HG03097 (cell line): ENCODE measurements at regions not wholly inside any gene's neighbourhood (a gene's known extent, or its start where the extent isn't known, plus 50 kb on each side); places are given as distances from the start of the nearest gene placed in this dataset.
"Not testable (repeated sequence)": the region's sequence is repeated elsewhere in the genome, so short reads cannot be mapped to it uniquely, and the experiment has no call there.

Source experiments
- ATAC-seq: cut with Tn5 transposase; IDR thresholded peaks from one replicate; pipeline ENCODE4 v1.9.1; 2021; ENCODE audit not compliant: unreplicated experiment, low FRiP score

DNA sequence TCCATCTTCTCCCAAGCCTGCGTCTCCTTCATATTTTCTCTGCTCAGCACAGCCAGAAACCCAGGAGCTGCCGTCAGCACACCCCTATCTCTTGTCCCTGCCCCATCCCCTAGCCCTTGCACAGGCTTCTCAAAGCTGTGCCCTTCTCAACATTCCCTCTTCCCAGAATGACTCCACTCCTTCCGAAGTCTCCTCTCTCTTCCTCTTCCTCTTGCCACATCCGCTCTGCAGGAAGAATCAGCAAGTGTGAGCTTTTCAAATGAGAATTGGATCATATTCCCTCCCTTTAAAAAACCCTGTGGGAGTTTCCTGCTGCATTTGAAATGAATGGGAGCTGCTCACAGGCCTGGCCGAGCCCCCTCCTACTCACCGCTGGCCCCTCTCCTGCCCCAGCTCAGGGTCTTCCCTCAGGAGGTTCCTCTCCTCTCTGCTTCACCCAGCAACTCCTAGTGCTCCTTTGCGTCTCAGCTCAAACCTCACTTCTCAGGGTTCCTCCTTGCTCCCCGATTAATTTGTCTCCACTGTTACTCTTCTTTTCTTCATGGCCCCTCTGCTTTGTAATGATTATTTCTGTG lies 528.5 kb upstream of the CCDC196 start:
- ATAC-seq, result no peak

DNA sequence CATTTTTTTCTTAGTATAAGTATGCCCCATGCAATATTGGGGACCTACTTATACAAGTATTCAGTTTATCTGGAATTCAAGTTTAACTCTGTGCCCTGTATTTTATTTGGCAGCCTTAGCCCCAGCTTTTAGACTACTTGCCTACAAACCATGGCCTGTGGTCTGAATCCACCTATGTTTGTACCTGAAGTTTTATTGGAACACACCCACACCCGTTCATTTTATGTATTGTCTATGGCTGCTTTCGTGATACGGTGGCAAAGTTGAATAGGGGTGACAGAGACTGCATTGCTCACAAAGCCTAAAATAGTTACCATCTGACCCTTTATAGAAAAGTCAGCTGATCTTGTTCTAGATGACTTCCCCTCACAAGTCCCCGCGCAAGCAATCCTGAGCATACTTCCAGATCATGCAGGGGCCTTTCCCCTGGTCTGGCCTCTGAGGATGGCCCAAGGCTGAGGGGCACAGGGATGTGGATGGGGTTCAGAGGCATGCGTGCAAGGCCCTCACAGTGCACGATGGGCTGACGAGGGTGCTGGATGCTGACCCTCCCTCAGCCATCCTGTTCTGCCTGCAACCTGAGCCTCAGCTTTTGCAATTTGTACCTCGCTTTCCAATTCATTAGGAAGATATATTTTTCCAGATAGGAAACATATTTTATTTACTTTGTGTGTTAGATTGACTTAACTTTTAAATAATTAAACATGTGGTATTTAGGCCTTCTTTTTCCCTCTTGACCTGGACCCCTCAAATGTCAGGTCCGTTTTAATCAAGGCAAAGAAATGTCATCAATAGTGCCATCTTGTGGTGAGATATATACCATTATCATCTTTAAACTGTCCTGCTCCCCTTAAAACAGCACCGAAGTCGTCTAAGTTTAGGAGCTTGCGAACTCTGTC lies 527.3 kb upstream of the CCDC196 start:
- peak; percentile 38 for ATAC-seq

DNA sequence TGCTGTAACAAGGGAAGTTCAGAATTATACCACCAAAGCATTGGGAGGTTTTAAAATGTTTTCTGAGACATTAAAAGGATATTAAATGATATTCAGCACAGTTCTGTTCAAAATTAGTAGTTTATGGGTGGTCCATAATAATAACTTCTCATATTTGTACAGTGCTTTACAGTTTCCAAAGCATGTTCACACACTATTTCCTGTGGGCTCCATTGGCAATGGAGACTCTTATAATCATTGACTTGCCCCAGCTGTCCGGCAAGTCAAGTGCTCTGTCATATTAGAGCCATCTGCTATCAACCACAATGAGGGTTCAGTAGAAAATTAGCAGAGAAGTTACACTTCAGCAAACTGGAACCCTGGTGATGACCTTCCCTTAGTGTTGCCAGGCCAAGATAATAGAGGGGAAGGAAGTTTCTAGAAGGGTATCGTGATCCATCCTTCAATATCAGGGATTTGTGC lies 526.6 kb upstream of the CCDC196 start:
- peak; percentile 75 for ATAC-seq

DNA sequence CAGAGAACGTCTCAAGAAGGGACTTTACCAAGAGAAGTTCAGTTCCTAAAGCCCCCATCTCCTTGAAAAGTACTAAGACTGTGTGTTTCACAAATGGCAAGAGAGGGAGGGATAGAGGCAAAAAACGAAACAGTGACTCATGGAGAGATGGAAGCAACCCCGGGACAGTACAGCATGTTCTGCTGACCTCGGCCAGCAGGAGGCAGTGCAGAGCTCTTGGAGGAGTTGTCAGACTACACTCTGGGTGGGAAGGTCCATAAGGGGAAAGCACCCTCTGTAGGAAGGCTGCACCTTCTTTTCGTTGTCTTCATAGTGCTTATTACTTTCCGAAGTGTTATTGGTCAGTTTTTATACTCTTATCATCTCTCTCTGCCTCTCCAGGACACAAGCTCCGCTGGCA lies 525.2 kb upstream of the CCDC196 start:
- no peak for ATAC-seq

DNA sequence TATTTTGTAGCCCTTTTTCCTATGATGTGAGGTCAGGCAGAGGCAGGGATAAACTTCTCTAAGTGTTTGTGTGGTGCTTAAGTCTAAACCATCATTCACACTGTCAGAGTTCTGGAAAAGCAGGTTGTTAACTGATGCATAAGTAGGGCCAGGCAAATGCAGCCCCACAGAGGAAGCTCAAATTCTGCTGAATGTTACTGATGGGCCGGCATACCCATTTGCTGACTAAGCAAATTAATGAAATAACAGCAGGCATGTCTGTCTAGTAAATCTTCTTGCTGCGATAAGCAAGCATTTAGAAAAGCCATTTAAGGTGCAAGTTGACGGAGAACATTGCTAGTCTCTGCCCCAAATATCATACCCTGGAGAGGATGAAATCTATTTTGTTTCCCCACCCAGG lies 523.2 kb upstream of the CCDC196 start:
- ATAC-seq, result no peak

DNA sequence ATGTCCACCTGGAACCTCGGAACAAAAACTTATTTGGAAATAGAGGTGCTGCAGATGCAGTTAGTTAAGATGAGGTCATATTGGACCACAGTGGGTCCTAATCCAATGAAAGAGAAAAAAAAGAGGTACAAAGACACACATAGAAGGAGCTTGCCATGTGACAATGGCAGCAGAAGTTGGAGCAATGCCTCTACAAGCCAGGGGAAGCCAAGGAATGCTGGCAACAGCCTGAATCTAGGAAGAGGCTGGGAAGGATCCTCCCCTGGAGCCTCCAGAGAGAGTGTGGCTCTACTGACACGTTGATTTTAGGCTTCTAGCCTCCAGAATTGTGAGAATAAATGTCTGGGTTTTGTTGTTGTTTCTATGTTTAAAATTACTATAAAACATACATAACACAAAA lies 521.8 kb upstream of the CCDC196 start:
- ATAC-seq, result no peak

DNA sequence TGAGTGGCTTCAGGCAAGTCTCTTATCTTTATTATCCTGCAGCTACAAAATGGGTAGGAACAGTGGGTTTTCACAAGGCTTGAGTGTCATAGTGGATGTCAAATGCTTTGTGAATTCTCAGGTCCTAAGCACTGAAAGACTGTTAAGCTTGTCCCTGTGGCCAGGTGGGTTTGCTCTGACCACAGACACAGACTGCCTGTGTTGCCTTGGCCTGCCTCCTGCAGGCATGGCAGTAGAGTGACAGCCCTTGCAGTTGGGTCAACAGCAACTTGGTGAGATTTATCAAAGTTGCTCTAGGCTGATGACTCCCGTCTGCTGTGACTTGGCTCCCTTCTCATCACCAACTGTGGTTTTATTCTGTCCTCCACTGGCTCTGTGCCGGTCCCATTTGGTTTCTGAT lies 520.0 kb upstream of the CCDC196 start:
- no peak for ATAC-seq

DNA sequence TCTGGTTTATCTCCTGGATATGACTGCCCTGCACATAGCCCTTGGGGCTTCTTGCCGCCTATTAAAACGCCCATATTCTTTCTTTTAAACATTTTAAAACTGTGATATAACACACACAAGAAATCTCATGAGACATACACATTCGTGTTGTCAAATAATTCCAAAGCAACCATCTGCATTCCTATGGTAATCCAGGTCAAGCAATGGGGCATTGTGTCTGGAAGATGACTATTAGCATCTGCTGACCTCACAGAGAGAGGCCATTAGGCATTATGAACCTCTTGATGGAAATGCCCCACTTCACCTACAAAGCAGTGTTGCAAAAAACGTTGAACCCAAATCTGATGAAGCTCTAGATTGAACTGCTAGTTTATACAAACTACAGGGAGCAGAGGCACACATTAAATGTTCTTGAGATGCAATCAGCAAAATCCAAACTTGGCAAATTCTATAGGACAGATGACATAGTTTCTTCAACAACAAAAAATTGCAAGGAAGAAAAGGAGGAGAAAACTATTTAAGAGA lies 513.8 kb upstream of the CCDC196 start:
- no peak for ATAC-seq

DNA sequence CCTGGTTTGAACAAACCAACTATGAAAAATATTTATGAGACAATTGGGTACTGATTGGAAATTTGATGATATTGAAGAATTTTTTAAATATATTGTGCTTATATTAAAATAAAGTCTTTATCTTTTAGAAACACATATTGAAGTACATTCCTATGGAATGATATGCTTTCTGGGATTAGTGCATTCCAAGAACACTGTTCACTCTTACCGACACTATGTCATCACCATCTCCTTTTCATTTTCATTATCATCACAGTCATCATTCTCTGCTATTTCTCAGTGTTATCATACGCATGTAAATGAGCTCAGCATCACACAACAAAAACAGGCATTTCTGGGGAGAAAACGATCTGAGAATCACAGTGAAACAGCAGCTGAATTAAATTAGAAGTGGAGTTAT lies 513.3 kb upstream of the CCDC196 start:
- no peak for ATAC-seq

DNA sequence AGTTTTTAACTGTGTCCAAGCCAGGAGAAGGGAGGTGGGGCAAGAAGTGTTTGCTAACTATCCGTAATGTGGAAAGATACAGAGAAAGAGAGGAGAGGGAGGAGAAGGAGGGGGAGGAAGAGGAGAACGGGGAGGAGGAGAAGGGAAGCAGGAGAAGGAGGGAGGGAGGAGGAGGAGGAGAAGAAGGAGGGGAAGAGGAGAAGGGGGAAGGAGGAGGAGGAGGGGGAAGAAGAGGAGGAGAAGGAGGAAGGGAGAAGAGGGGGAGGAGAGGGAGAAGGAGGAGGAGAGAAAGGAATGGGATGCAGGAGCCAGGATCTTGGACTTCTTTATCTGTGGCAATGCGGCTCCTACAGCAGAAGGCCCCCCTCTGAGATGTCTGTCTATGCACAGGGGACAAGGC lies 510.3 kb upstream of the CCDC196 start:
- ATAC-seq, result no peak

DNA sequence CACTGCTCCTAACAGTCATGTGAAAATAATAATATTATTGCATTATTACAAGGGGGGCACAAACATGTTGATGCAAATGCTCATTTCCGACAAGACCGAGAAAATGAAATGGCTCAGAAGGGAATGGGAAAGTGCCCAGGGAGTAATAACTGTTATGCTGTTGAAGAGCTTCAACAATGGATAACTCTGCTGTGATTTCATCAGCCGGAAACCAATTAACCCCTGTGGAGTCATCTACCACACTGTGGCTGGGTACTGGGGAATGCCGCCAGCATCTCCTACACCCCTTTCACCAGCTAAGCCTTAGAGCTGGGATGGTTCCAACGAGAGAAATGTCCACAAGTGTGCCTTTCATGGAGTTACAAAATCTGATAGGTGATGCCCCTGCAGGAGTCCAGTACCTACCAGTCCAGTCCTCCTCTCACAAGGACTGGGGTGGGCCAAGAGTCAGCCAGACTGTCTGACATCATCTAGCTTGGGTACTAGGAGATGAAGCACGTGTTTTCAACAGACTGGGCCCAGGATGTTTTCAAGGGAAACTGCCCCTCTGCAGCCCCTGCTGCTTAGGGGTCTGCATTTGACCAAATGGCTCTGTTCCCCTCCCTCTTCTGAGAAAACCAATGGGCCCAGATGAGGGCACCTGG lies 509.3 kb upstream of the CCDC196 start:
- ATAC-seq, result no peak

DNA sequence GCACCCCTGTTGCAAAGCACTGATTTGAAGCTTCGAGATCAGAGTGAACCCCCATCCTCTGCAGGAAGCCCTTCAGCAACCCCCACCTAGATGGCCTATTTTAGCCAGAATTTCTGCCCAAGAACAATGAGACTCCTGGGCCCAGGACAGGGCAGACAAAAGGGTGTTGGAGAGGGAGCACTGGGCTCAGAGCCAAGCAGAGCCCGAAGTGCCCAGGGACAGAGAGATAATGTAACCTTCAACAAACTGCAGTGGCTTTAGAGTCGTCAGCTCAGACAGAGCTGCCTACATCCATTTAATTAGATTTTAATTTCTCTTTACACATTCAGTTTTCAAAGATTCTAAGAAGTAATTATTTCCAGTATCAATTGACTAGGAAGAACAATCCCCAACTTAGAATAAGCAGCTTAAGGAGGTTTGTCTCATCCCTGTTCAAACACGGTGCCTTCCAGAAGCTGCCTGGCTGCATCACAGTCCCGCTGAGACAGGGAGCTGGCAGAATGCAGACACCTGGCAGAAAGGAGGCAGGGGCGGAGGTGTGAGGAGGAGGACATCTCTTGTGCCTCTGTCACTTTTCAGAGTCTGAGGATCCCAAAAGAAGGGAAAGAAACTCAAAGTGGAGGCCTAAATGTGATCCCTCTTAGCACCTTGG lies 504.9 kb upstream of the CCDC196 start:
- ATAC-seq, result no peak

DNA sequence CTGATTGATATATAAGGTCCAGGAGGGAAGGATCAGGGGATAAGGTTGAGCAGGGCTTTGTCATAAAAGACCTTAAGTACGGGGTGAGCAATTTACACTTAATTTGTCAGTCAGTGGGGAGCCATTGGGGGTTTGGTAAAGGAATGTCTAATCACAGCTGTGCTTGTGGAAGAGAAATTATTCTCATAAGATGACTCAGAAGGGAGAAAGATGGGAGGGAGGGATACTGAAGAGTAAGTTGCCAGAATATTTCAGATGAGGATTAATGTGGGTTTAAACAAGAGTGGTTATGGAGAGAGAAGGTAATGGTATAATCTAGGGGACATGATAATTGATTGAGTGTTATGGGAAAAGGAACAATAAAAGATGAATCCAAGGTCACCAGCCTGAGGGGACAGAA lies 500.1 kb upstream of the CCDC196 start:
- ATAC-seq, result no peak

DNA sequence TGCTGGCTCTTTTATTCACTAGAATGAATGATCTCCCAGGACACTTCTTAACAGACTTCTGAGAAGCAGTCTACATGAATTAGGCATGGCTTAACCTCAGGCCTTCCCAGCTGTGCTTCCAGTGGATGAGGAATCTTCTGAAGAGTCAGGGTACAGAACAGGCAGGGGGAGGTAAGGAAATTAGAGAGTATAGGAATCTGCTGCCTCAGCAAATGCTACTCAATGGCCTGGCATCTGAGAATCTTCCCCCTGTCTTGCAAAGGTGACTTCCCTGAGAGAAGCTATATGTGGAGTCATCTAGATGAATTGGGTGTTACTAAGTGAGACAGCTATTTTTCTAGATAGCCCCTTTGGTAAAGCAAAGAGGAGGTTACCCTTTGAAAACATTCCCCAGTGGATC lies 496.2 kb upstream of the CCDC196 start:
- no peak for ATAC-seq

DNA sequence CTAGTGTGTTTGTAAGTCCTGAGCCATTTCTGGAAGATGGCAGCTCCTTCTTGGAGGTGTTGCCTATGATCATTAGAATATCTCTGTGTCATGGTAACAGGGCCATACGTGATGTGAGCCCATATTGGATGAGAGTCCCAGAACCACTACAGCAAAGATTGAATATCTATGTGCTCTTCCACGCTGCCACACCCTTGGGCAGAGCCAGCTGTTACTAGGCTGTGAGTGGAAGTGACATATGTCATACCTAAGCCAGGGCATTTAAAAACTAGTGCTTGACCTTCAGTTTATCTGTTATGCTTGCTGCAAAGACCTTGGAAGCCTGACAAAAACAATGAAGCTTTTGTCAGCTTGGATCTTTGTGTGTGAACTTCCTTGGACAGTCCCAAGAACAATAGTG lies 495.1 kb upstream of the CCDC196 start:
- ATAC-seq, result no peak

DNA sequence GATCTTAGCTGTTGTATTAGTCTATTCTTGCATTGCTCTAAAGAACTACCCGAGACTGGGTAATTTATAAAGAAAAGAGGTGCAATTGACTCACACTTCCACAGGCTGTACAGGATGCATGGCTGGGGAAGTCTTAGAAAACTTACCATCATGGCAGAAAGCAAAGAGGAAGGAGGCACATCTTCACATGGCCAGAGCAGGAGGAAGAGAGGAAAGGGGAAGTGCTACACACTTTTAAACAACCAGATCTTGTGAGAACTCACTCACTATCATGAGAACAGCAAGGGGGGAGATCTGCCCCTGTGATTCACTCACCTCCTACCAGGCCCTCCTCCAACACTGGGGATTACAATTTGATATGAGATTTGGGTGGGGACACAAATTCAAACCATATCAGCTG lies 494.2 kb upstream of the CCDC196 start:
- ATAC-seq, result not testable (repeated sequence)

DNA sequence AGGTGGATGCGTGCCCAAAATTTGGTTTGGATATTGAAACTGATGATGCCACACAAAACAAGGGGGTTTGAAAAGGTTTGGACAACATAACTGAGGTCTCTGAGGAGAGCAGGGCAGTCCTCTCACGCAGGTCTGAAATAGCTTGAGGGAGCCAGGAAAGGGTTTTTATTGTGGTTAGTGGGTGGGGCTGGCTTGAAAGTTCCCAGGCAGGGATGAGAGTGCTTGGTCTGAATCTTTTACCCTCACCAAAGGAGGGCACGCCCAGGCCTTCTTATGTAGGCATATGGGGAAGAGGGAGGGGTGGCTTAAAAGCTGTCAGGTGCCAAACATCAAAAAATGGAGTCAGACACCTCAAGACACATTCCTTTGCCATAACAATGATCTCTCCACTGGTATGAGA lies 493.1 kb upstream of the CCDC196 start:
- no peak for ATAC-seq

DNA sequence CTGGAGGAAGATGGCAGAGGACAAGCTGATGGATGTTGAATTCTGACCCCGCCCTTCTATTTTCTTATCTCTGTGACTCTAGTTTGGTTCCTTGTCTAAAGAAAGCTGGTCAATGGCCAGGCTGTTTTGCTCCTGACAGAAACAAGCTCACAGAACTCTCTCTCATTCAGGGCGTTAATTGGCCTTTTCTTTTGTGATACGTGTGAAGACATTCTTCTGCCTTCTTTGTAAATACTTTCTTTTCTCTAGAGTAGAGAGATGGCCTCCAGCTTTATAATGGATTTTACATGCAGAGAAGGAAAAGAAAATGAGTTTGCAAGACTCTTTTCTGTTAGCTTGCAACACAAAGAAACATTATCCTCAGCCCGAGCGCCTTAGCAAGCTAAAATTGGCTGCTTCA lies 492.2 kb upstream of the CCDC196 start:
- no peak for ATAC-seq

DNA sequence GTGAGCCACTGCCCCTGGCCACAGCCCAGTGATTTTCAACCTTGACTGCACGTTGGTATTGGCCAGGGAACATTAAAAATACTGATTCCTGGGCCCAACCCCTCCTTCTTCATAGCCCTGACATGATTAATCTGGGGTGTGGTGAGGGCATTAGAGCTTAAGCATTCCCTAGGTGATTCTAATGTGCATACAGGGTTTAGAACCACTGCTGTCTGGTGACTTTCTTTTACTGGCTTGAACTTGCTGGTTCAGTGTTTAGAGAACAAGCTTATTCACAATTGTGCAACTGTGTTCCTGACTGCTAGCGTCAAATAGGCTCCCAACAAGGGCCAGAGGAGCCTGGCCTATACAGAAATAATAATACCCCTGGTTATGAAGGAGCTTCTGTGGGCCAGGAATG lies 488.8 kb upstream of the CCDC196 start:
- ATAC-seq, result no peak

DNA sequence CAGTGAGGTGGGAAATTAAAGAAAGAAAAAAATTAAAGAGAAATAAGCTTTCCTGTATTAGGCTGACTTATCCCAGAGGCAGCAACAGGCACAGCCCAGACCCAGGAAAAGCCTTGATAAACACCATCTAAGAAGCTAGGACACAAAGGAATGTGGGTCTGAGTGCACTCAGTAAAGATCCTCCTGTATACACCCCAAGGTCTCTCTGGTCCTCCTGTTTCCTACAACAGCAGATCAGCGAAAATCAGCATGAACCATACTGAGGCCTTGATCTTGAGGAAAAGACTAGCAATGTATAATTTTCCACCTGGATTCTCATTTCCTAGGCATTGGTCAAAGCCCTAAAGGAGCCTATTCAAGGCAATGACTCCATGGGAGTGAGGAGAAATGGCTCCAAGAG lies 486.3 kb upstream of the CCDC196 start:
- ATAC-seq, result no peak

DNA sequence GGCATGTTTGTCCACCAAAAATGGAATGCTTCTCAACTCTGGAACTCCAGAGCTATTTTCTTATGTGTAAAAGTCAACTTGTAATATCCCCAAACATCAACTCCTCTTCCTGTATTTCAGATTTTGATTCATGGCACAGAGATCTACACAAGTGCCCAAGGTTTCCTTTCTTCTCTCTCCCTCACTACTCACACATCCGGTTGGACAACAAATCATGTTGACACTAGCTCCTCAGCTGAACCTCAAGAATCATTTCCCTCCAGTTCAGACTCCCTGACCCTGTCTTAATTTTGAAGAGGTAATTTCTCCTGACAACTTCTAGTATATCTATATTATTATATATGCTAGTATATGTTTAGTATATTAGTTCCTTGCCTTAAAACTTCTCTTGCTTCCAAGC lies 485.4 kb upstream of the CCDC196 start:
- no peak for ATAC-seq
